ENCODE measurements at regions not wholly inside any gene's neighbourhood (a gene's known extent, or its start where the extent isn't known, plus 50 kb on each side); places are given as distances from the start of the nearest gene placed in this dataset.

GRCh38 chr3:124268355-124268754 lies 276.4 kb upstream of the ROPN1 start:
- no peak for TF ChIP-seq POLR2AphosphoS5 (IDR thresholded peaks at IDR 0.05; ENCODE audit: insufficient read depth, low read depth, low read length)
- no peak for TF ChIP-seq CTCF (IDR thresholded peaks at IDR 0.05; ENCODE audit: extremely low read depth in 1 of 2, insufficient read depth in 1 of 2, low read depth in 1 of 2, low read length in 2 of 2)
